CD4-positive, alpha-beta T cell treated with Interleukin-12 subunit alpha and Interleukin-12 subunit beta, for 1 hour (primary cell): ENCODE measurements at regions not wholly inside any gene's neighbourhood (a gene's known extent, or its start where the extent isn't known, plus 50 kb on each side); places are given as distances from the start of the nearest gene placed in this dataset.

Experiments used
- DNase-seq: peaks from one replicate; pipeline ENCODE4 v3.0.0-alpha.2; 2020

- no peak for DNase-seq
Measured at GRCh38 chr1:42096554-42096953, 56.7 kb upstream of the GUCA2B start.

GRCh38 chr1:42089246-42089645 lies 64.0 kb upstream of the GUCA2B start:
- no peak for DNase-seq

DNA sequence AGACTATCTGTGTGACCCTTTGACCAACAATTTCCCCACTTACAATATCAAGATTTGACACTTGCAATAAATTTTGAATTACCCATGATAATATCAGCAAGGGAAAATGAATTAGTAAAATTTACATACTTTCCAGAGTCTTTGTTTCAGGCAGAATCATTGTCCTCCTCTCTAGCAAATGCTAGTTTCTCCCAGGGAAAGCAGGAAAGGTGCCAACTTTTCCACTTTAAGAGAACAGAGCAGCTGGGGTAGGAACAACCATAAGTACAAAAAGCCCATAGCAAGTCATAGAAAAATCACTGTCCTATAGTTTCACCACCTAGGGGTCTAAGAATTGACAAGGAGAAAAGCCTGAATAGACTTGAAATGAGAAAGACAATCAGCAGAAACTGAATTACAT lies 67.1 kb upstream of the GUCA2B start:
- DNase-seq: no peak

DNA sequence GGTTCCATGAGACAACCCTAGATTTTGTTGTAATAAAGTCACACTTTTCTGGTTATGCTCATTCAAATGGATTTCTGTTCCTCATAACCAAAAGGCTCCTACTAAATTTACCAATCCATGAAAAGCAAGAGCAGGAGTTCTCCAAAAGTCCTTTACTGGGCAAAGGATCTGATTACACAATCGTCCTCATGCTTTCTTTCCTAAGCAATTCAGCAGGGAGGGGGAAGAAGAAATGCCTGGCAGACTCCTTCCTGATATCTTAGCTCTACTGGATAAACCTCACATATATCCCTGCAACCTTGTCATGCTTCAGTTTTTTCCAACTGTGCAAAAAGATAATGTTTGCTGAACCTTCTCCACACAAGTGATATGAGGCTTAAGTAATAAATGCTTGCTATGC lies 67.6 kb upstream of the GUCA2B start:
- no peak for DNase-seq

DNA sequence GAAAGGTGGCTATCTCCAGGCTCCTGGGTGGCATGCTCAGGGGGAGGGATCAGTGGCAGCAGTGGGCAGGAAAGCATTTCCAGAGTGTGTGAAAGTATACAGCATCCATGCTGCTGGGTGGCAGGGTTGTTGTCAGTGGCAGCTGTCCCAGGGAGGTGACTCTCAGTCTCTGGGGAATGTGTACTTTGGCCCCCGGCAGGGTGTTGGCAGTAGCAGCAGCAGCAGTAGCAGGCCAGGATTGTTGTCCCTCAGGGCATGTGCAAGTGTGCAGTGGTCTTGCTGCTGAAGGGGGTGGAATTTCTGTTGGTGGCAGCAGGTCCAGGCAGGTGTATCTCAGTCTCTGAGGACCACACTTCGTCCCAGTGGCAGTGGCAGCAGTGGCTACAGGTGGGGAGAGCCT lies 71.7 kb upstream of the GUCA2B start:
- DNase-seq: no peak

DNA sequence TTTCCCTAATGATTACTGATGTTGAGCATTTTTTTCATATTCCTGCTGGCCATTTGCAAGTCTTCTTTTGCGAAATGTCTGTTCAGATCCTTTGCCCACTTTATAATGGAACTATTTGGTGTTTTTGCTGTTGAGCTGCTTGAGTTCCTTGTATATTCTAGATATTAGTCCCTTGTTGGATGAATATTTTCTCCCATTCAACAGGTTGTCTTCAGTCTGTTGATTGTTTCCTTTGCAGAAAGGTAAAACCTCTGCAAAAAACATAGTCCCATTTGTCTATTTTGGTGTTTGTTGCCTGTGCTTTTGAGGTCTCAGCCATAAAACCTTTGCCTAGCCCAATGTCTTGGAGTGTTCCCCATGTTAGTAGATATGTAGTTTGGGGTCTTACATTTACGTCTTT lies 78.0 kb upstream of the GUCA2B start:
- DNase-seq: no peak

DNA sequence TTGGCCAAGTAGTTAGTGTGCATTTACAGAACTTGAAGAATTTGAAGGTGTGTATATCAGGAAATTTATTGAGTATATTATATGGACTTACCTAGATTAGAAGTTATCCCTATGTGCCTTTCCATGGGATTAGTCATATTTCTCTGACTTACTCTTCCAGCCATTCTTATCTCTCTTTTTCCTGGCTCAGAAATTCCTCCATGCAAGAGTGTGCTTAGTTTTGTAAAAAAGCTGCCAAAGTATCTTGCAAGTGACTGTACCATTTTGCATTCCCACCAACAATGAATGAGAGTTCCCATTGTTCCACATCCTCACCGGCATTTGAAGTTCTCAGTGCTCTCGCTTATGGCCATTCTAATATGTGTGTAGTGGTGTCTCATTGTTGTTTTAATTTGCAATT lies 82.2 kb upstream of the GUCA2B start:
- DNase-seq: no peak

GRCh38 chr1:42057800-42058199 lies 95.4 kb upstream of the GUCA2B start:
- DNase-seq: no peak

DNA sequence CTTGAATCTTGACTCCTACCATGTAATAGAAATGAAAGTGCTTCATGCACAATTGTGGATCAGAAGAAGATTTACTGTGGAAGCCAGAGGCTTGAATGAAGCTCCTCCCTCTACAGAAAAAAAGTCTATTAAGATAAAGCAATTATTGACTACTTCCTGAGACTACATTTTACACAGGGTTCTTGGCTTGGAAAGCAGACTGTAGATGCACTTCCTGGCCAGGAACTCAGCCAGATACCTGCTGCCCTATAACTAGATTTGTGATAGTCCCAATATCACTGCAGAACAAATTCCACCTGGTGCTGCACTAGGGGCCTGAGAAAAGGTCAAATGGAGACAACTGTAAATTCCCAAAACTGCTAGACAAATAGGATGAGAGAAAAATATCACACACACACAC lies 96.8 kb upstream of the GUCA2B start:
- no peak for DNase-seq

DNA sequence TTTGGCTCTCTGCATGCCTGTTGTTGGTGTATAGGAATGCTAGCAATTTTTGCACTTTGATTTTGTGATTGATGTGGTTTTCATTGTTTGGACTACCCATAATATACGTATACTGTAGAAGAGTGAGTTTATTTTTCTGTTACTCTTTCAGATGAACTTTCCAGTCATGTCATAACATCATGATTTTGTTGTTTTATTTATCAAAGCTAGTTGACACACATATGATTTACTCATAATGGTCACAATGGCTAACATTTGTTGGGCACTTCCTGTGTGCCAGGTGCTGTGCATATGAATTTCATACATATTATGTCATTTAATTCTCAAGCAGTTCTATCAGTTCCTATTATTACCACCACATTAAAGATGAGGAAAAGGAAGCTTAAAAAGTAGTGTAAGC lies 98.1 kb upstream of the GUCA2B start:
- no peak for DNase-seq

DNA sequence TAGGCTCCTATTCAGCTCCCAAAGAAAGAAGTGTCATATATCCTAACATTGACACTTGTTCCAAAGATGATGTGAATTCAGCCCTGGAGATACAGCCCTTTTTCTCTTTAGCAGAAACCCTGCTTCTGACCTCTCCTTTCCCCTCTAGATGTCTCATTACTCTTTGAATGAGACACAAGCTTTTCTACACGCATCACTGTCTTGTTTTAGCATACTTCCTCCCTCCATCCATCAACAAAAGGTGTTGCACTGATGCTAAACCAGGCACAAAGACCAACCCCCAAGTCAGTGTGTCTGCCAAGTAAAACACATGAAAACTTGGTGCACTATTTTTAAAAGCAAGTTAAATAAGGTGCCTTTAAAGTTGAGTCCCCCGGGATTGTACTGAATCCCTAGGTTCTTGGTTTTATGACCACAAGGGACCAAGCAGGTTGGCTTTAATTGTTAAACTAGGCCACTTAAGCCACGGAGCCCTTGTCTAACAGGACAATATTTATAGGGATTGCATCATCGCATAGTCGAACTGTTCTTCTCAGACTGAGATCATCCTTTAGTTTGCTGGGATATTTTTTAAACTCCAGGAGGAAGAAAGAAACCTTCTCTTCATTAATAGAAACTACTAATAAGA lies 101.0 kb upstream of the GUCA2B start:
- DNase-seq: no peak

DNA sequence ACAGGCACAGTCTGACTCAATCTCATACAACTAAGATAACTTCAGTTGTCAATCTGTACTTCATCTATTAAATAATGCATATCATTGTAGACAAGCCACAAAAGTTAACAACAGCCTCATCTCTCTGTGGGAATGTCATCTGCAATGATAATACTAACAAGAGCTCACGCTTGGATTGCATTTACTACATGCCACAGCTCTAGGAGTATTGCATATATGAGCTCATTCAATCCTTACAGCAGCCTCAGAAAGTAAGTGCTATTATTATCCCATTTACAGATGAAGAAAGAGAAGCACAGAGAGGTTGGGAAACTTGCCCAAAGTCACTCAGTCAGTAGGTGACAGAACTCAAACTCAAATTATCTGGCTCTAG lies 105.7 kb upstream of the GUCA2B start:
- no peak for DNase-seq

GRCh38 chr1:42046761-42047507 lies 106.3 kb upstream of the GUCA2B start:
- no peak for DNase-seq

DNA sequence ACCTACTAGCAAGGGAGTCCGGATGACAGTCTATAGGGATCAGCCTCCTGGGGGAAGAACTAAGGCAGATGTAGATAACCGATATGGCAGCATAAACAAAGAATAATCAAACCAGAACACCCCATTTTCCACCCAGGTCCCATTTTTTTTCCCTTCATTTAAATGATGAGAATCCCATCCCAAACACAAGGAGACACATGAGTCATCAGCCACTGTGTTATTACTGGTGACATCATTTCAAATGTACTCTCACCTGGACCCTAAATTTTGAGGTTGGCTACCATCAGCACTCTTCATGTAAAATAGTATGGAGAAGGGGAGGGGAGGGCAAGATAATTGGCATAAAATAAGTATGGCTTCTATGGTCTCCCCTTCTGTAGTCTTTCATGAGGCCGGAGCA lies 108.9 kb upstream of the GUCA2B start:
- no peak for DNase-seq

DNA sequence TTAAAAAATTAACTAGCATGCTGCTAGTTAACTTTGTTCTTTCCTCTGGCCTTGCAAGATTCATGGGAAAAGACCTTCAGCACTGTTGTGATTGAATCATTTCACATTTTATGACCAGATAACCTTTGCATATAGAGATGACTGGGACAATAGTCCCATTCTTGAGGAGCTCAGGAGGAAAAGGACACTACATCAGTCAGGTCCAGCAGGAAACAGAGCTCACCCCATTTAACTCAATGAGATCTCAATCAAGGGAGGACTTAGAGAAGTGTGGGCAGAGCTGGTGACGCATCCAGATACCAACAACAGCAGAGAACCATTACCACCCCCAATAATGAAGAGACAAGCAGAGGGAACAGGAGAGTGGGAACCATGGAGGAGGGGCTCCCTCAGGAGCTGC lies 109.4 kb upstream of the GUCA2B start:
- DNase-seq: no peak

DNA sequence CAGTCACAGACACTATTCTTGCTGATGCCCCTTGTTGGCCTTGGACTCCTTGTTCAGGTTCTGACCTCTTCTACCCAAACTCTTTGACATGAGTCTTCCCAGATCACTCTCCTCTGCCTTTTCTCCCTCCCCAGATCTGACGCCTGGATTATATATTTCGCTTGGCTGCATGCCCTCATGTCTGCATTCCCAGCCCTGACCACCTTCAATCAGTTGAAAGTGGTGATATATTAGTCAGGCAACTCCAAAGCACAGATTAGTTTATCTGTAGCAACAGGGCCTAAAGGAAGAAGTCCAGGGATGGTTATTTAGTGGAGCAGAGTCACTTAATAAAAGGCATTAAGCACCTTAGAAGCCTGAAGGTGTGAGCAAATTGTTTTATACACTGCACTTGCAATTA lies 110.0 kb upstream of the GUCA2B start:
- DNase-seq: no peak

DNA sequence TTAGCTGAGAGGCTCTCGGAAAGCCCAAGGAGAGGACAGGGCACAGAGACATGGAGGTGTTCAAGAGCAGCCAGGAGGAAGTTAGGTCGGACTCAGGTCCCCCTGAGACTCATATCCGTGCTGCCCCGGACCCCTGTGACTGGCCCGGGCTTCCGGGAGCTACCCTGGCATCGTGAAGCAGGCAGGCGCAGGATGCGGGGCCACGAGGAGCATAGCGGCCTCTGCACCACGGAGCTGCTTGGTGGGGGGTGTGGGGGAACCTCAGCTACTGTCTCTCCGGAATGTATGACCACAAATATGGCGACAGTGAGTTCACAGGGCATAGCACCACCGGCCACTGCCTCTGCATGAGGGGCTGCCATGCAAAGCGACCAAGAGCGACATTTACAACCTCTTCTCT lies 112.2 kb upstream of the GUCA2B start:
- no peak for DNase-seq

DNA sequence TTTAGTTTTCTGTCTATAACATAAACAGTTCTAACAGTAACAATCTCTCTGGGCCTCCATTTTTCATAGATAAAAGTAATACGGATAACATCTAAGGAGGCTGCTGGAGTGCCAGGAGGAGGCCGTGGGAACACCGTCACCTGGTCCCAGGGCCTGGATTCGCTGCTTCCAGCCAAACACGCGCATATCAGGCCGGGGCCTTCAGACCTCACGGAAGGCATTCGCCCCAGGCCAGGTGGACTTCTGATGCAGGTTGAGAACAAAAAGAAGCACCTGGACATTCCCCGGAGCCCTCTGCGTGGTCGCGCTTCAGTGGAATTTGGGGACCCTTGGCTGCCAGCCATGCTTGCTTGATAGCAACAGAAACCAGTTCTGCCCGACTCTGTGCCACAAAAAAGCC lies 113.1 kb upstream of the GUCA2B start:
- no peak for DNase-seq

DNA sequence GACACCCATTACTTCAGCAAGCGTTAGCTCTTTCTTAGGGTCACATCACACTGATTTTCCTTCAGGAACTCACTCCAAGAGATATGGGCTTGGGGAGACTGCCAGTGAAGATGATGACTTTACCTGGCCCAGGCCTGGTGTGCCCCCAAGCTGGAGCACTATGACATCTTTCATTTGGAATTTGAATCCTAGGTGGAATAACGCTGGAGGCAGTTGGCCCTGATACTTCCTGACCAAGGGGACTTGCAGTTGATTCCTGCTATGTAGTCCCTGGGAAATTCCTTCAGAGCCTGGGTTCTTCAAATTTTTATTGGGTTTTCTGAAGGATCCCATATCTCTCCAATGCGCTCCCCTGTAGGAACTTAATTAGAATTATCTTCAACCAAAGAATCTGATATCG lies 114.9 kb upstream of the GUCA2B start:
- no peak for DNase-seq

GRCh38 chr1:42037586-42037985 lies 115.6 kb upstream of the GUCA2B start:
- DNase-seq: no peak

DNA sequence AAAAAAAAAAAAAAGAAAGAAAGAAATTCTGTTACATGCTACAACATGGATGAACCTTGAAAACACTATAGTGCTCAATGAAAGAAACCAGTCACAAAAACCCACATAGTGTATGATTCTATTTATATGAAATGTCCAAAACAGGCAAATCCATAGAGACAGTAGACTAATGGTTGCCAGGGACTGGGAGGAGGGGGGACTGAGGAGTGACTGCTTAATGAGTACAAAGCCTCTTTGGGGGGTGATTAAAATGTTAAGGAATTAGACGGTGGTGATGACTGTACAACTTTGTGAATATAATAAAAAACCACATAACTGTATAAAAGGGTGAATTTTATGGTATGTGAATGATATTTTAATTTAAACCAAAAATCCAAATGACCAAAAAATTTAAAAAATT lies 116.0 kb upstream of the GUCA2B start:
- no peak for DNase-seq

DNA sequence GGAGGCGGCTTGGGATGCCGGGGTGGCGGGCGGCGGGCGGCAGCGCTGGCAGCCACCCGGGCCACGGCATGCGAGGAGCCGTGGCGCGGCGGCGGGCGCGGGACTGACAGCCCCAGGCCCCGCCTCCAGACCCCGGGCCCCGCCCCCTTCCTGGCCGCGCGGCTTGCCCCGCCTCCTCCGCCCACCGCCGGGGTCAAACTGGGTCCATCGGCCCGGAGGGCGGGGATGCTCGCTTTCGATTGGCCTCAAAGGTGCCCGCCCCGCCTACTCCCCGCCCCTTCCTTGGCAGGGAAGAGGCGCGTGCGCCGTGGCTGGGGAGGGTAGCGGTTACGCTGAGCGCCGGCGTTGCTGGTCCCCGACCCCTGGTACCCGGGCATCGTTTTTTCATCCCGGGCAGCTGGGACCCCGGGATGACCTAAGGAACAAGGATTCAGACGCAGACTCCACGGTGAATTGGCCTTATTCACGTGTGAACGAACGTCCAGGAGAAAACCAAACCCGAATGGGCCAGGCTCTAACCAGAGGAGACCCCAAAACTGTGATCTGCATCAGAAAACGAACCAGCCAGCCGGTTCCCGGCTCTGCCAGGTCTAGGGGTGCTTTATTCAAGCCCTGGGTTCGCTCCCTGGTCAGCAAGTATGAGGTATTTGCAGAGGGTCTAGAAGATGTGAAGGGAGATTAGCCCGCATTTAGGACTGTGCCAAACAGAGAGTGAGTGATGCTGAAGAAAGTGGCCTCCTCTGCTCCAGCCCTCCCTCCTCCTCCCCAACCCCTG lies 117.2 kb upstream of the GUCA2B start:
- peak; percentile 97 for DNase-seq

GRCh38 chr1:42035205-42035829 lies 116.6 kb upstream of the HIVEP3 start:
- DNase-seq: peak; percentile 67

GRCh38 chr1:42034426-42034825 lies 115.7 kb upstream of the HIVEP3 start:
- no peak for DNase-seq
